ENCODE measurements at regions not wholly inside any gene's neighbourhood (a gene's known extent, or its start where the extent isn't known, plus 50 kb on each side); places are given as distances from the start of the nearest gene placed in this dataset.

- BruUV-seq (replicated peaks), result no TSS peak
- TF ChIP-seq EZH2 (IDR thresholded peaks at IDR 0.05; ENCODE audit: low read length, unreplicated experiment), result no peak
- Histone ChIP-seq H3K4me3 (ENCODE audit: low read length) (no peak overlapping the region), H3K9me3 (ENCODE audit: low read length) (no peaks in the 10 kb centered on the region), H3K27me3 (ENCODE audit: low read length) (peaks cover 51% of the 10 kb centered on the region), H3K4me1 (ENCODE audit: insufficient read depth, low read length) (no peaks in the 10 kb centered on the region), H3K27ac (ENCODE audit: low read length) (no peak overlapping the region), H3K4me2 (ENCODE audit: low read length) (no peak overlapping the region), H2AFZ (ENCODE audit: low read length) (no peak overlapping the region), H3K9me2 (replicated peaks; ENCODE audit: low read length) (no peaks in the 10 kb centered on the region), H3K36me3 (ENCODE audit: low read depth, low read length) (no peaks in the 10 kb centered on the region), H3F3A (ENCODE audit: low read length, unreplicated experiment) (no peaks in the 10 kb centered on the region), H3K79me2 (ENCODE audit: low read length) (no peaks in the 10 kb centered on the region), H3K9ac (ENCODE audit: low read length) (no peak overlapping the region), H4K20me1 (ENCODE audit: low read length) (no peaks in the 10 kb centered on the region)
- ChIA-PET POLR2A (ENCODE audit: unreplicated experiment) (no interaction called here), CTCF (no interaction called here)
- ATAC-seq (no peak), DNase-seq (no peak)
- intact Hi-C loops (cut with micrococcal nuclease), result no loop called here
Observed at GRCh38 chr5:5544094-5544663, 121.7 kb downstream of the ICE1 start.

DNA sequence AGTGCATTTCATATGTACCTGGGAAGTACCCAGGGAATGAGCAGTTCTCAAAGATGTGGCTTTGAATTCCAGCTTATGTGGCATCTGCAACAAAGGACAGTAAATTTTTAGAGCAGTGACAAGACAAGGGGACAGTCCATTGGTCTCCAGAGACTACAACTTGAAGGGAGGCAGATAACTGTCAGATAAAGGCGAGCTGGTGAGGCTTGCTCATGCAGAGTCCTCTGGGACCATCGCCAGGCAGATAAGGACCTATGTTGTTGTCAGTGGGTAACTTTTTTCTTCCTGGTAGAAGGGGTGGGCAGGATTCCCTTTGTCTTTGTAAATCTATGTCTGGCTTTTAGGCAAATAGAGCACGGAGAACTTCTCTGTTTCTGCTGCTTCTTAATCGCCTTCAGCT is 120.2 kb downstream of the ICE1 start:
- no peak overlapping the region for H3K9ac ChIP-seq (ENCODE audit: low read length)
- H3K36me3 ChIP-seq (ENCODE audit: low read depth, low read length), result no peaks in the 10 kb centered on the region
- ChIA-PET POLR2A (ENCODE audit: unreplicated experiment) (no interaction called here), CTCF (no interaction called here)
- no peak overlapping the region for H3K4me3 ChIP-seq (ENCODE audit: low read length)
- ATAC-seq, result no peak
- H3K4me1 ChIP-seq (ENCODE audit: insufficient read depth, low read length), result no peaks in the 10 kb centered on the region
- H3K9me2 ChIP-seq (replicated peaks; ENCODE audit: low read length), result no peaks in the 10 kb centered on the region
- no peaks in the 10 kb centered on the region for H3K79me2 ChIP-seq (ENCODE audit: low read length)
- no peaks in the 10 kb centered on the region for H4K20me1 ChIP-seq (ENCODE audit: low read length)
- no TSS peak for BruUV-seq (replicated peaks)
- DNase-seq, result no peak
- intact Hi-C loops (cut with micrococcal nuclease), result no loop called here
- H3K4me2 ChIP-seq (ENCODE audit: low read length), result no peak overlapping the region
- H2AFZ ChIP-seq (ENCODE audit: low read length), result no peak overlapping the region
- H3K9me3 ChIP-seq (ENCODE audit: low read length), result no peaks in the 10 kb centered on the region
- peaks cover 66% of the 10 kb centered on the region for H3K27me3 ChIP-seq (ENCODE audit: low read length)
- H3F3A ChIP-seq (ENCODE audit: low read length, unreplicated experiment), result no peaks in the 10 kb centered on the region
- no peak overlapping the region for H3K27ac ChIP-seq (ENCODE audit: low read length)
- TF ChIP-seq CTCF (conservative IDR thresholded peaks at IDR 0.05; ENCODE audit: low read depth, low read length), result no peak

GRCh38 chr5:5540065-5540464 is 117.6 kb downstream of the ICE1 start:
- Histone ChIP-seq H3K9me2 (replicated peaks; ENCODE audit: low read length) (no peaks in the 10 kb centered on the region), H2AFZ (ENCODE audit: low read length) (no peak overlapping the region), H3K4me3 (ENCODE audit: low read length) (no peak overlapping the region), H3K9ac (ENCODE audit: low read length) (no peak overlapping the region), H3K27ac (ENCODE audit: low read length) (no peak overlapping the region), H3K9me3 (ENCODE audit: low read length) (no peaks in the 10 kb centered on the region), H3K27me3 (ENCODE audit: low read length) (peaks cover 70% of the 10 kb centered on the region), H3K79me2 (ENCODE audit: low read length) (no peaks in the 10 kb centered on the region), H3K4me2 (ENCODE audit: low read length) (no peak overlapping the region), H3K4me1 (ENCODE audit: insufficient read depth, low read length) (no peaks in the 10 kb centered on the region), H3K36me3 (ENCODE audit: low read depth, low read length) (no peaks in the 10 kb centered on the region), H4K20me1 (ENCODE audit: low read length) (no peaks in the 10 kb centered on the region), H3F3A (ENCODE audit: low read length, unreplicated experiment) (no peaks in the 10 kb centered on the region)
- BruUV-seq (replicated peaks), result no TSS peak
- ChIA-PET CTCF (no interaction called here), POLR2A (ENCODE audit: unreplicated experiment) (no interaction called here)
- ATAC-seq, result no peak
- TF ChIP-seq EZH2phosphoT487 (IDR thresholded peaks at IDR 0.05; ENCODE audit: borderline replicate concordance, low read length), result no peak
- no peak for TF ChIP-seq EZH2 (IDR thresholded peaks at IDR 0.05; ENCODE audit: low read length, unreplicated experiment)
- no peak for TF ChIP-seq CTCF (conservative IDR thresholded peaks at IDR 0.05; ENCODE audit: low read depth, low read length)
- DNase-seq, result no peak
- intact Hi-C loops (cut with micrococcal nuclease), result no loop called here

Measured in PC-3 (cell line).